AG09309 (cell line): ENCODE measurements at regions not wholly inside any gene's neighbourhood (a gene's known extent, or its start where the extent isn't known, plus 50 kb on each side); places are given as distances from the start of the nearest gene placed in this dataset.

ENCODE experiments used
- DNase-seq: peaks from one replicate; pipeline ENCODE4 v3.0.0-alpha.2; 2010; ENCODE audit warnings: low read depth
- H3K4me3 ChIP-seq: 2 replicates; pipeline ENCODE4 v1.5.1; 2011; ENCODE audit warnings: mild to moderate bottlenecking, low read depth, low read length, moderate library complexity; ENCODE audit not compliant: control insufficient read depth
- CTCF ChIP-seq: IDR thresholded peaks from 2 replicates; pipeline ENCODE4 v1.5.1; 2011; ENCODE audit warnings: mild to moderate bottlenecking, low read depth, low read length, inconsistent platforms; ENCODE audit not compliant: insufficient read depth, control insufficient read depth; ENCODE audit errors: missing control alignments

GRCh38 chr2:59899692-59900091 is 653.8 kb downstream of the BCL11A start:
- no peak overlapping the region for H3K4me3 ChIP-seq
- DNase-seq = no peak
- TF ChIP-seq CTCF = no peak

GRCh38 chr2:59896499-59897245 is 656.8 kb downstream of the BCL11A start:
- DNase-seq = no peak
- no peak overlapping the region for H3K4me3 ChIP-seq
- no peak for TF ChIP-seq CTCF

GRCh38 chr2:59893612-59894011 is 659.8 kb downstream of the BCL11A start:
- no peak overlapping the region for H3K4me3 ChIP-seq
- no peak for DNase-seq
- TF ChIP-seq CTCF = no peak

GRCh38 chr2:59892398-59892797 is 661.1 kb downstream of the BCL11A start:
- H3K4me3 ChIP-seq = no peak overlapping the region
- TF ChIP-seq CTCF = no peak
- DNase-seq = no peak

- TF ChIP-seq CTCF = no peak
- no peak overlapping the region for H3K4me3 ChIP-seq
- no peak for DNase-seq
Observed at GRCh38 chr2:59889305-59889704, 664.1 kb downstream of the BCL11A start.

- no peak for TF ChIP-seq CTCF
- DNase-seq = no peak
- no peak overlapping the region for H3K4me3 ChIP-seq
Observed at GRCh38 chr2:59888706-59889105, 664.7 kb downstream of the BCL11A start.
